ENCODE measurements at regions not wholly inside any gene's neighbourhood (a gene's known extent, or its start where the extent isn't known, plus 50 kb on each side); places are given as distances from the start of the nearest gene placed in this dataset.

- no peak for DNase-seq (ENCODE audit: low read depth)
- H3K4me3 ChIP-seq (ENCODE audit: low read depth, low read length): no peak overlapping the region
- TF ChIP-seq CTCF (IDR thresholded peaks at IDR 0.05; ENCODE audit: insufficient read depth, low read length): no peak
Observed at GRCh38 chr21:23083242-23083641, 2085.0 kb downstream of the NCAM2 start.

GRCh38 chr21:23093259-23093658 lies 2095.1 kb downstream of the NCAM2 start:
- no peak for TF ChIP-seq CTCF (IDR thresholded peaks at IDR 0.05; ENCODE audit: insufficient read depth, low read length)
- DNase-seq (ENCODE audit: low read depth): no peak
- no peak overlapping the region for H3K4me3 ChIP-seq (ENCODE audit: low read depth, low read length)

- TF ChIP-seq CTCF (IDR thresholded peaks at IDR 0.05; ENCODE audit: insufficient read depth, low read length): no peak
- no peak for DNase-seq (ENCODE audit: low read depth)
- H3K4me3 ChIP-seq (ENCODE audit: low read depth, low read length): no peak overlapping the region
Observed at GRCh38 chr21:23099185-23099584, 2101.0 kb downstream of the NCAM2 start.

- DNase-seq (ENCODE audit: low read depth): no peak
- no peak for TF ChIP-seq CTCF (IDR thresholded peaks at IDR 0.05; ENCODE audit: insufficient read depth, low read length)
Observed at GRCh38 chr21:23101111-23101510, 2102.9 kb downstream of the NCAM2 start.

GRCh38 chr21:23108533-23108932 lies 2110.3 kb downstream of the NCAM2 start:
- DNase-seq (ENCODE audit: low read depth): no peak
- TF ChIP-seq CTCF (IDR thresholded peaks at IDR 0.05; ENCODE audit: insufficient read depth, low read length): no peak
- no peak overlapping the region for H3K4me3 ChIP-seq (ENCODE audit: low read depth, low read length)

More at GRCh38 chr21:23101111-23101510, 2102.9 kb downstream of the NCAM2 start:
- no peak overlapping the region for H3K4me3 ChIP-seq (ENCODE audit: low read depth, low read length)

GRCh38 chr21:23111070-23111600 lies 2112.9 kb downstream of the NCAM2 start:
- DNase-seq (ENCODE audit: low read depth): no peak
- no peak for TF ChIP-seq CTCF (IDR thresholded peaks at IDR 0.05; ENCODE audit: insufficient read depth, low read length)
- no peak overlapping the region for H3K4me3 ChIP-seq (ENCODE audit: low read depth, low read length)

- no peak for TF ChIP-seq CTCF (IDR thresholded peaks at IDR 0.05; ENCODE audit: insufficient read depth, low read length)
- H3K4me3 ChIP-seq (ENCODE audit: low read depth, low read length): no peak overlapping the region
- DNase-seq (ENCODE audit: low read depth): no peak
Observed at GRCh38 chr21:23119491-23119890, 2121.3 kb downstream of the NCAM2 start.

Measured in fibroblast of the aortic adventitia (primary cell).